Activated naive CD8-positive, alpha-beta T cell treated with anti-CD3 and anti-CD28 coated beads, Interleukin-2, amount 50 U/mL, for 16 hours (primary cell): ENCODE measurements at regions not wholly inside any gene's neighbourhood (a gene's known extent, or its start where the extent isn't known, plus 50 kb on each side); places are given as distances from the start of the nearest gene placed in this dataset.
A peak's percentile ranks its signal among the peaks of the same experiment; 100 is the strongest.

Source experiments
- DNase-seq: peaks from one replicate; pipeline ENCODE4 v3.0.0-alpha.2; 2020; ENCODE audit warnings: low read depth, low spot score

GRCh38 chr16:87552072-87552718, 50.1 kb upstream of the JPH3 start:
- DNase-seq = no peak

DNA sequence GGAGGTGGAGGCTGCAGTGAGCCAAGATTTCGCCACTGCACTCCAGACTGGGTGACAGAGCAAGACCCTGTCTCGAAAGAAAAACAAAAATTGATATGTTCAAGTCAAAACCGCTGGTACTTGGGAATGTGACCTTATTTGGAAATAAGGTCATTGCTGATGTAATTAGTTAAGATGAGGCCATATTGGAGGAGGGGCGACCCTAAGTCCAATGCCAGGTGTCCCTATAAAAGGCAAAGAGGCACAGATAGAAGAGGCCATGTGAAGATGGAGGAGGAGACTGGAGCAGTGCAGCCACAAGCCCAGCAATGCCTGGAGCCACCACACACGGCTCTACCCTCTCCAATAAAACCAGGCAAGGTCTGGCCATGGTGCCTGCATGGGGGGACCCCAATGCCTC, 50.8 kb upstream of the JPH3 start:
- DNase-seq = no peak

- peak; percentile 23 for DNase-seq
These were observed 51.8 kb upstream of the JPH3 start for GRCh38 chr16:87550495-87550961.

- DNase-seq = no peak
These were observed 52.4 kb upstream of the JPH3 start for GRCh38 chr16:87549627-87550494.

DNA sequence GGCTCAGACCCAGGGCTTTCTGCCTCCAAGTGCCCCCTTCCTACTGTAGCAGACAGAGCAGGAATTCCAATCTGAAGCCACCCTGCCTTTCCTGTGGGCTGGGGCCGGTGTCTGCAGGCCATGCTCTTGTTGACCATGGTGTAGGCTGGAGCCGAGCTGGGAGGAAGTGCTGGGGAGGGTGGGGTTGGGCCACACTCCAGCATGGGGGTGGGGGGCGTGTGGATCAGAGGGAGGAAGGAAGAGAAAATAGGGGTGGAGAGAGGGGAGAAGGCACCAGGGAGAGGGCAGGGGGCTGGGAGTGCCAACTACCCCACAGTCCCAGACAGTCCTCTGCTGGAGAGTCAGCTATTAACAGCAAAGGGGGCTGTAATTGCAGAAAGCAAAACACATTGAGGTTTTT, 54.3 kb upstream of the JPH3 start:
- DNase-seq = no peak

DNA sequence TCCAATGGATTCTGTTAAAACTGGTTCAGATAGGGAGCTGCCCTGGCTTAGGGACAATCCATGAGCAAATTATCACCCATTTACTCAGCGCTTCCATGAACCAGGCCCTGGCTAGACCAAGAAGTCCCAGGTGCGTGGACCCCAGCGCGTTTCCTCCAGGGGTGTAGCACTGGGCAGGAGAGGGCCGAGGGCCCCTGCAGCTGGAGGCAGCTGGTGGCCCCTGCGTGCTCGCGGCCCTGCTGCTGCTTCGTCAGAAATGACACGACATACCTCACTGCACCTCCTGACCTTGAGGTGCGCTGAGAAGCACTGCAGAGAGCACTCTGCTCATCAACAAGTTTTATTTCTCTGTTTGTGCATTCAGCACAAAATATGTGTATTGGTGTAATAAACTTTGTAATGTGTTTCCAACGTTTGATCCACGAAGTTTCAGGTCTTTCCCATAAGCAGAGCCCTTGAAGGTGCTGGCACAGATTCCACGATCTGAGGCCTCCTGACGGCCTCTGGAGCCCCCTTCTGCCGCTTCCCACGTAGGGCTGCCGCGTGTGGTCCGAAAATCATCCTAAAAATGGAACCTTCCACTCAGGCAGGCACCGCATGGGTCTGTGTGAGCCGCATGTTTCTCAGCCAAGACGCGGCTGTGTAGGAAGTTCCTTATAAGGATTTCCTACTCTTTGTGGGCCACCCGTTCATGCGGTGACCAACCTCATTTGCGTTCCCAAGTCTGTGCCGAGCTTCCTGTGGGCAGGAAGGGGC, 50.8 kb upstream of the ZCCHC14 start:
- DNase-seq = no peak

GRCh38 chr16:87542531-87543102, 49.8 kb upstream of the ZCCHC14 start:
- no peak for DNase-seq
